GM19452 (cell line): ENCODE measurements at regions not wholly inside any gene's neighbourhood (a gene's known extent, or its start where the extent isn't known, plus 50 kb on each side); places are given as distances from the start of the nearest gene placed in this dataset.

ENCODE experiments used
- ATAC-seq: cut with Tn5 transposase; IDR thresholded peaks from one replicate; pipeline ENCODE4 v1.9.1; 2021; ENCODE audit not compliant: unreplicated experiment

- ATAC-seq = no peak
Observed at GRCh38 chr3:148204131-148204530, 493.6 kb upstream of the AGTR1 start.

GRCh38 chr3:148205977-148206376, 491.7 kb upstream of the AGTR1 start:
- no peak for ATAC-seq

GRCh38 chr3:148206446-148206845, 491.3 kb upstream of the AGTR1 start:
- no peak for ATAC-seq

- ATAC-seq = no peak
Observed at GRCh38 chr3:148208975-148209374, 488.7 kb upstream of the AGTR1 start.

- ATAC-seq = no peak
Observed at GRCh38 chr3:148211725-148212124, 486.0 kb upstream of the AGTR1 start.

- no peak for ATAC-seq
Observed at GRCh38 chr3:148214705-148215104, 483.0 kb upstream of the AGTR1 start.

GRCh38 chr3:148217317-148217716, 480.4 kb upstream of the AGTR1 start:
- no peak for ATAC-seq

- no peak for ATAC-seq
Observed at GRCh38 chr3:148218222-148218621, 479.5 kb upstream of the AGTR1 start.

GRCh38 chr3:148219999-148220398, 477.7 kb upstream of the AGTR1 start:
- ATAC-seq = no peak

GRCh38 chr3:148221303-148221702, 476.4 kb upstream of the AGTR1 start:
- no peak for ATAC-seq

GRCh38 chr3:148223266-148223665, 474.4 kb upstream of the AGTR1 start:
- ATAC-seq = no peak

- no peak for ATAC-seq
Observed at GRCh38 chr3:148226246-148226645, 471.5 kb upstream of the AGTR1 start.

GRCh38 chr3:148227534-148227933, 470.2 kb upstream of the AGTR1 start:
- ATAC-seq = no peak

- peak; percentile 65 for ATAC-seq
Observed at GRCh38 chr3:148229107-148229506, 468.6 kb upstream of the AGTR1 start.

- no peak for ATAC-seq
Observed at GRCh38 chr3:148230473-148230872, 467.2 kb upstream of the AGTR1 start.

- ATAC-seq = no peak
Observed at GRCh38 chr3:148232389-148232788, 465.3 kb upstream of the AGTR1 start.

GRCh38 chr3:148233403-148233802, 464.3 kb upstream of the AGTR1 start:
- no peak for ATAC-seq

- ATAC-seq = no peak
Observed at GRCh38 chr3:148234536-148234935, 463.2 kb upstream of the AGTR1 start.

GRCh38 chr3:148235566-148235965, 462.1 kb upstream of the AGTR1 start:
- no peak for ATAC-seq

- no peak for ATAC-seq
Observed at GRCh38 chr3:148238421-148238821, 459.3 kb upstream of the AGTR1 start.

- ATAC-seq = no peak
Observed at GRCh38 chr3:148240351-148240750, 457.4 kb upstream of the AGTR1 start.

- ATAC-seq = no peak
Observed at GRCh38 chr3:148243609-148244008, 454.1 kb upstream of the AGTR1 start.

- no peak for ATAC-seq
Observed at GRCh38 chr3:148246291-148246923, 451.3 kb upstream of the AGTR1 start.
